ENCODE measurements at regions not wholly inside any gene's neighbourhood (a gene's known extent, or its start where the extent isn't known, plus 50 kb on each side); places are given as distances from the start of the nearest gene placed in this dataset.
"Not testable (repeated sequence)": the region's sequence is repeated elsewhere in the genome, so short reads cannot be mapped to it uniquely, and the experiment has no call there.

GRCh38 chr2:7368211-7368610, 451.0 kb downstream of the RNF144A start:
- DNase-seq (ENCODE audit: extremely low read depth in 1 of 2, low read depth in 1 of 2), result no peak

- no peak for DNase-seq (ENCODE audit: extremely low read depth in 1 of 2, low read depth in 1 of 2)
Observed at GRCh38 chr2:7373156-7373555, 455.9 kb downstream of the RNF144A start.

- DNase-seq (ENCODE audit: extremely low read depth in 1 of 2, low read depth in 1 of 2), result no peak
Observed at GRCh38 chr2:7375901-7376300, 458.7 kb downstream of the RNF144A start.

- DNase-seq (ENCODE audit: extremely low read depth in 1 of 2, low read depth in 1 of 2), result no peak
Observed at GRCh38 chr2:7377916-7378569, 460.8 kb downstream of the RNF144A start.

GRCh38 chr2:7378591-7378990, 461.4 kb downstream of the RNF144A start:
- DNase-seq (ENCODE audit: extremely low read depth in 1 of 2, low read depth in 1 of 2), result no peak

GRCh38 chr2:7379799-7380198, 462.6 kb downstream of the RNF144A start:
- no peak for DNase-seq (ENCODE audit: extremely low read depth in 1 of 2, low read depth in 1 of 2)

GRCh38 chr2:7384773-7385349, 467.6 kb downstream of the RNF144A start:
- no peak for DNase-seq (ENCODE audit: extremely low read depth in 1 of 2, low read depth in 1 of 2)

GRCh38 chr2:7390311-7390710, 473.1 kb downstream of the RNF144A start:
- DNase-seq (ENCODE audit: extremely low read depth in 1 of 2, low read depth in 1 of 2), result not testable (repeated sequence)

GRCh38 chr2:7392076-7392787, 475.0 kb downstream of the RNF144A start:
- DNase-seq (ENCODE audit: extremely low read depth in 1 of 2, low read depth in 1 of 2), result no peak

- no peak for DNase-seq (ENCODE audit: extremely low read depth in 1 of 2, low read depth in 1 of 2)
Observed at GRCh38 chr2:7394195-7394594, 477.0 kb downstream of the RNF144A start.

- no peak for DNase-seq (ENCODE audit: extremely low read depth in 1 of 2, low read depth in 1 of 2)
Observed at GRCh38 chr2:7400628-7401027, 483.4 kb downstream of the RNF144A start.

- DNase-seq (ENCODE audit: extremely low read depth in 1 of 2, low read depth in 1 of 2), result no peak
Observed at GRCh38 chr2:7403092-7403775, 486.0 kb downstream of the RNF144A start.

- no peak for DNase-seq (ENCODE audit: extremely low read depth in 1 of 2, low read depth in 1 of 2)
Observed at GRCh38 chr2:7405861-7406715, 488.9 kb downstream of the RNF144A start.

GRCh38 chr2:7407001-7407400, 489.8 kb downstream of the RNF144A start:
- no peak for DNase-seq (ENCODE audit: extremely low read depth in 1 of 2, low read depth in 1 of 2)

GRCh38 chr2:7407906-7408680, 490.9 kb downstream of the RNF144A start:
- DNase-seq (ENCODE audit: extremely low read depth in 1 of 2, low read depth in 1 of 2), result no peak

- DNase-seq (ENCODE audit: extremely low read depth in 1 of 2, low read depth in 1 of 2), result no peak
Observed at GRCh38 chr2:7411691-7412090, 494.5 kb downstream of the RNF144A start.

GRCh38 chr2:7417845-7418742, 500.9 kb downstream of the RNF144A start:
- no peak for DNase-seq (ENCODE audit: extremely low read depth in 1 of 2, low read depth in 1 of 2)

GRCh38 chr2:7419186-7419585, 502.0 kb downstream of the RNF144A start:
- DNase-seq (ENCODE audit: extremely low read depth in 1 of 2, low read depth in 1 of 2), result no peak

- no peak for DNase-seq (ENCODE audit: extremely low read depth in 1 of 2, low read depth in 1 of 2)
Observed at GRCh38 chr2:7419814-7420311, 502.7 kb downstream of the RNF144A start.
